Pancreas (tissue), 10 donors: ENCODE measurements at regions not wholly inside any gene's neighbourhood (a gene's known extent, or its start where the extent isn't known, plus 50 kb on each side); places are given as distances from the start of the nearest gene placed in this dataset.

ENCODE experiments used
- ATAC-seq, 4 donors: fragments of 200-7000 bp; cut with Tn5 transposase; one replicate each; pipeline versions ENCODE4 v1.8.0 to v1.9.1; 2020; ENCODE audit warnings: mild to moderate bottlenecking in 4 of 4, moderate library complexity in 4 of 4
- DNase-seq, 6 donors: peaks; one replicate each; pipeline ENCODE4 v3.0.0-alpha.2; 2020
- FAIRE-seq: peaks from 2 replicates; lab custom pipeline; 2012; peaks lifted over from hg19 to GRCh38; lab: Jason Lieb, UNC
- H3K27ac ChIP-seq, 4 donors: fragments of 200-600 bp; sonication (generic); 1 replicate in 3 of 4; 2 replicates in 1 of 4; pipeline versions ENCODE4 v1.5.0 to v1.8.0; 2020
- H3K27me3 ChIP-seq, 4 donors: fragments of 200-600 bp; one replicate each; pipeline ENCODE4 v1.8.0; 2021
- H3K36me3 ChIP-seq, 3 donors: fragments of 200-600 bp; sonication (generic) in 1 of 3; one replicate each; pipeline versions ENCODE4 v1.5.0 to v1.8.0; 2020 to 2021
- H3K4me1 ChIP-seq, 3 donors: fragments of 200-600 bp; one replicate each; pipeline ENCODE4 v1.8.0; 2021
- H3K4me3 ChIP-seq, 4 donors: fragments of 200-600 bp; sonication (generic) in 2 of 4; one replicate each; pipeline versions ENCODE4 v1.5.0 to v1.8.0; 2020 to 2021
- H3K9me3 ChIP-seq, 4 donors: fragments of 200-600 bp; one replicate each; pipeline ENCODE4 v1.8.0; 2021
- CTCF ChIP-seq, 4 donors: fragments of 200-600 bp; sonication (generic) in 3 of 4; IDR thresholded peaks; one replicate each; pipeline versions ENCODE4 v1.5.0 to v1.8.0; 2021; ENCODE audit warnings: antibody characterized with exemption in 4 of 4
- WGBS, 2 donors: extraction: QIAGEN DNeasy Blood & Tissue Kit; methylation state at CpG; one replicate each; pipeline ENCODE4 v1.1.7; 2013; 5-methylcytosine and 5-hydroxymethylcytosine counted together
- intact Hi-C, 3 donors: fragments of 100-400 bp; cut with DNase I; formaldehyde crosslinking; loops; one replicate each; pipeline versions ENCODE4 v1.11.1 to v1.14.2; 2022
- donor health status: healthy with polysubstance abuse.
- donor health status: DM: no; HTN: no; CAD: no; lungs with moderate emphysema.
- donor health status: DM: no; HTN: no; CAD: no.
- donor health status: control.
- donor health status: control.
- donor health status: Bipolar disorder and iron deficiency.
- donor health status: DM: yes; HTN: yes; CAD: no.
- donor health status: DM: no; HTN: no; CAD: no.
- donor health status: DM: no; HTN: no; CAD: no.
- donor health status: DM: yes; HTN: yes; CAD: no.

GRCh38 chr3:161818106-161818505, 321.5 kb downstream of the OTOL1 start:
- intact Hi-C loops: no loop called here
- FAIRE-seq: no peak
- DNase-seq: no peak
- no peak for TF ChIP-seq CTCF (IDR thresholded peaks at IDR 0.05)
- no peak overlapping the region for H3K4me3 ChIP-seq
- ATAC-seq: no peak
- no peaks in the 10 kb centered on the region for H3K36me3 ChIP-seq
- H3K27ac ChIP-seq: no peak overlapping the region
- H3K9me3 ChIP-seq: no peaks in the 10 kb centered on the region
- WGBS, 2 donors: 42 to 49% methylated on average over 1 of the region's 1 CpG
- H3K27me3 ChIP-seq: no peaks in the 10 kb centered on the region
- H3K4me1 ChIP-seq: no peaks in the 10 kb centered on the region

GRCh38 chr3:161821591-161821990, 325.0 kb downstream of the OTOL1 start:
- no peak for TF ChIP-seq CTCF (IDR thresholded peaks at IDR 0.05)
- H3K36me3 ChIP-seq: no peaks in the 10 kb centered on the region
- no peaks in the 10 kb centered on the region for H3K4me1 ChIP-seq
- ATAC-seq: no peak
- no peak overlapping the region for H3K4me3 ChIP-seq
- no peaks in the 10 kb centered on the region for H3K27me3 ChIP-seq
- 15 to 17% methylated on average over 1 of the region's 1 CpG for WGBS, 2 donors
- intact Hi-C loops: no loop called here
- DNase-seq: no peak
- no peaks in the 10 kb centered on the region for H3K9me3 ChIP-seq
- no peak for FAIRE-seq
- H3K27ac ChIP-seq: no peak overlapping the region

- FAIRE-seq (no peak), DNase-seq (no peak), ATAC-seq (no peak)
- no peak for TF ChIP-seq CTCF (IDR thresholded peaks at IDR 0.05)
- no peak overlapping the region for H3K4me3 ChIP-seq
- H3K36me3 ChIP-seq: no peaks in the 10 kb centered on the region
- no peaks in the 10 kb centered on the region for H3K4me1 ChIP-seq
- WGBS, 2 donors: 51 to 61% methylated on average over 3 of the region's 3 CpGs
- intact Hi-C loops: no loop called here
- H3K9me3 ChIP-seq: no peaks in the 10 kb centered on the region
- H3K27me3 ChIP-seq: no peaks in the 10 kb centered on the region
- no peak overlapping the region for H3K27ac ChIP-seq
These were observed 325.7 kb downstream of the OTOL1 start for GRCh38 chr3:161822291-161822690.

GRCh38 chr3:161823910-161824309, 327.3 kb downstream of the OTOL1 start:
- 72 to 76% methylated on average over 3 of the region's 3 CpGs for WGBS, 2 donors
- no peak for FAIRE-seq
- H3K4me1 ChIP-seq: no peaks in the 10 kb centered on the region

GRCh38 chr3:161838021-161838420, 341.4 kb downstream of the OTOL1 start:
- no peak for ATAC-seq
- intact Hi-C loops: no loop called here
- H3K27ac ChIP-seq: no peak overlapping the region
- H3K9me3 ChIP-seq: no peaks in the 10 kb centered on the region
- 66 to 73% methylated on average over 3 of the region's 3 CpGs for WGBS, 2 donors
- no peak for TF ChIP-seq CTCF (IDR thresholded peaks at IDR 0.05)
- H3K4me3 ChIP-seq: no peak overlapping the region
- no peaks in the 10 kb centered on the region for H3K36me3 ChIP-seq
- no peak for FAIRE-seq
- DNase-seq: no peak
- H3K4me1 ChIP-seq: no peaks in the 10 kb centered on the region
- no peaks in the 10 kb centered on the region for H3K27me3 ChIP-seq

More at GRCh38 chr3:161823910-161824309, 327.3 kb downstream of the OTOL1 start:
- H3K9me3 ChIP-seq: no peaks in the 10 kb centered on the region
- DNase-seq: no peak
- TF ChIP-seq CTCF (IDR thresholded peaks at IDR 0.05): no peak
- H3K27me3 ChIP-seq: no peaks in the 10 kb centered on the region
- ATAC-seq: no peak
- H3K36me3 ChIP-seq: no peaks in the 10 kb centered on the region
- H3K4me3 ChIP-seq: no peak overlapping the region
- H3K27ac ChIP-seq: no peak overlapping the region
- intact Hi-C loops: no loop called here
